ENCODE measurements at regions not wholly inside any gene's neighbourhood (a gene's known extent, or its start where the extent isn't known, plus 50 kb on each side); places are given as distances from the start of the nearest gene placed in this dataset.

DNA sequence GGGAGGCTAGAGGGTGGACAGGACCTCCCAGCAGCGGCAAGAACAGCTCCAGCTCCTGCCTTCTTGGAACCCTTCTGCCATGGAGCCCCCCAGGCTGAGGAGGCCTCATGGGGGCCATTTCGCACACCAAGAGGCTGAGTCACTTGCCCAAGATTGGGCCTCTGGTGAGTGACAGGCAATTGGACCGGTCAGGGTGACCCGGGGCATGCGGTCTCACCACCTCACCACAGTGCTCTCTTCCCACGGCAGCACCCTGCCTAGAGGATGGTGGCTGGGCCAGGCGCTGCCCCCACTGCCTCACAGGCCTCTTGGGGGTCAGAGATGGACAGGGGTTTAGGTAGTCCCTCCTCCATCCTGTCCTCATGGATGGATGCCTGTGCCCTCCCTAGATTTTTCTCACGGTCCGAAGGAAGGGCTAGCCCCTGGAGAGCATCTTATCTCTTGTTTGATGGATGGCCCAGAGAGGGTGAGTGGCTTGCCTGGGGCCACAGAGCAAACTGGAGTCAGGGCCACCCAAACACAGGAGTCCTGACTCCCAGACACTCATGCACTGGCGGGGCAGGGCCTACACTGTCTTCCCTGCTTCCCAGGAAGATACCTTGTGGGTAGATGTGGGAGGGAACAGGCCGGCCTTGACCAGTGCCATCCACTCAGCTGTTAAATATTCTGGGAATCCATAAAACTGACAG is 119.2 kb downstream of the INHBB start:
- Histone ChIP-seq H3K9me3 (ENCODE audit: control insufficient read depth, insufficient read depth, low read length) (no peaks in the 10 kb centered on the region), H3K27ac (ENCODE audit: low read depth, low read length) (no peak overlapping the region), H3K4me3 (ENCODE audit: low read depth, low read length) (no peak overlapping the region), H3K27me3 (ENCODE audit: control insufficient read depth, insufficient read depth, low read length) (peaks cover 4% of the 10 kb centered on the region)
- POLR2A ChIA-PET, result no interaction called here
- DNase-seq (ENCODE audit: low read depth, low spot score), result no peak
- CTCF ChIA-PET, result no interaction called here
- TF ChIP-seq, protein P1, sequence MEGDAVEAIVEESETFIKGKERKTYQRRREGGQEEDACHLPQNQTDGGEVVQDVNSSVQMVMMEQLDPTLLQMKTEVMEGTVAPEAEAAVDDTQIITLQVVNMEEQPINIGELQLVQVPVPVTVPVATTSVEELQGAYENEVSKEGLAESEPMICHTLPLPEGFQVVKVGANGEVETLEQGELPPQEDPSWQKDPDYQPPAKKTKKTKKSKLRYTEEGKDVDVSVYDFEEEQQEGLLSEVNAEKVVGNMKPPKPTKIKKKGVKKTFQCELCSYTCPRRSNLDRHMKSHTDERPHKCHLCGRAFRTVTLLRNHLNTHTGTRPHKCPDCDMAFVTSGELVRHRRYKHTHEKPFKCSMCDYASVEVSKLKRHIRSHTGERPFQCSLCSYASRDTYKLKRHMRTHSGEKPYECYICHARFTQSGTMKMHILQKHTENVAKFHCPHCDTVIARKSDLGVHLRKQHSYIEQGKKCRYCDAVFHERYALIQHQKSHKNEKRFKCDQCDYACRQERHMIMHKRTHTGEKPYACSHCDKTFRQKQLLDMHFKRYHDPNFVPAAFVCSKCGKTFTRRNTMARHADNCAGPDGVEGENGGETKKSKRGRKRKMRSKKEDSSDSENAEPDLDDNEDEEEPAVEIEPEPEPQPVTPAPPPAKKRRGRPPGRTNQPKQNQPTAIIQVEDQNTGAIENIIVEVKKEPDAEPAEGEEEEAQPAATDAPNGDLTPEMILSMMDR (IDR thresholded peaks at IDR 0.05; ENCODE audit: low read depth, low read length), result no peak

DNA sequence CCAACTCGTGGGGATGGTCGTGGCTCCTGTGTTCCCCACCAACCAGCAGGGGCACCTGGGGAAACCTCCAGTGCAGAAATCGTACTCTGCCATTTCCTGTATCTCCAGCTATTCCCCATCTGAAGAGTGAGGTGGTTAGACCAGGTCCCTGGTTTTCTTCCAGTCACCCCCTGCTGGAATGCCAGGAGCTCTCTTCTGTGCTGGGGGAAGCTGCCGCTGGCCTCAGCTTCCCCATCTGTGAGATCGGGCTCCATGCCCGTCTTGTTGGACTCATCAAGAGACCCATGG is 119.7 kb downstream of the INHBB start:
- H3K27me3 ChIP-seq (ENCODE audit: control insufficient read depth, insufficient read depth, low read length), result peaks cover 4% of the 10 kb centered on the region
- no peaks in the 10 kb centered on the region for H3K9me3 ChIP-seq (ENCODE audit: control insufficient read depth, insufficient read depth, low read length)
- ChIA-PET CTCF (interaction anchor here (1.4 kb wide), 1 partner anchor 215 kb away, joined by 5 read pairs; no protein-coding TSS in a partner anchor), POLR2A (no interaction called here)
- TF ChIP-seq, protein P1 (IDR thresholded peaks at IDR 0.05; ENCODE audit: low read depth, low read length), result no peak
- no peak overlapping the region for H3K27ac ChIP-seq (ENCODE audit: low read depth, low read length)
- DNase-seq (ENCODE audit: low read depth, low spot score), result no peak
- no peak overlapping the region for H3K4me3 ChIP-seq (ENCODE audit: low read depth, low read length)

DNA sequence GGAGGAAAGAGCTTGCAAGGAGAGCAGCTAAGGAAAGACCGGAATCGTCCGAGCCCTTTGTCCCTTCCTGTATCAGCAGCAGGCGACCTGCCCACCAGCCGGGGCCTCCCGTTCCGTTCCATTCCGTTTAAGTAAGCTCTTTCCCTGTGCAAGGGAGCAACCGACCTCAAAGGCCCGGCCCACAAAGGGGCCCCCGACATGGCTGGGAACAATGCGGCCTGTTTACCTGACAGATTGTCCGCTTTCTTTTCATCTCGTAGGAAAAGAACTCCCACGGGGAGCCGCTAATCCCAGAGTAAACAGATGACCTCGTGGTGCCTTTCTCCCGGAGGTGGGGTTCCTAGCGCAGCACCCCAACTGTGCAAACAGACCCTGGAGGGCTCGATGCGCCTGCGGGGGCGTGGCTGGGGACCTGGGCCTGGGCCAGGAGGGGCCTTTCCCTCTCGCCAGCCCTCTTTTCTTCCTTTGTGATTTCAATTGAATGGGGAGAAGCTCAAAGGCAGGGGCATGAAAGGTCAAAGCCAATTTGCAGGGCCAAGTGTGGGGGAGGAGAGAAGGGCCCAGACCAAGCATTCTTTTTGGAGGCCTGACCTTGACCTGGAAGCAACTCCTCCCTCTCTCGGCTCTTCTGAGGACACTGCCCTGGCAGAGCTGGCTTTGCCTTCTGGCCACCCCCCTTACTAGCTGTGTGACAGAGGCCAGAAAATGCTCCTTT is 120.2 kb downstream of the INHBB start:
- H3K27me3 ChIP-seq (ENCODE audit: control insufficient read depth, insufficient read depth, low read length), result peaks cover 4% of the 10 kb centered on the region
- TF ChIP-seq, protein P1 (IDR thresholded peaks at IDR 0.05; ENCODE audit: low read depth, low read length), result no peak
- no peak for DNase-seq (ENCODE audit: low read depth, low spot score)
- ChIA-PET POLR2A (no interaction called here), CTCF (interaction anchor here (1.4 kb wide), 1 partner anchor 214 kb away, joined by 5 read pairs; no protein-coding TSS in a partner anchor)
- H3K9me3 ChIP-seq (ENCODE audit: control insufficient read depth, insufficient read depth, low read length), result no peaks in the 10 kb centered on the region
- H3K4me3 ChIP-seq (ENCODE audit: low read depth, low read length), result no peak overlapping the region
- no peak overlapping the region for H3K27ac ChIP-seq (ENCODE audit: low read depth, low read length)

DNA sequence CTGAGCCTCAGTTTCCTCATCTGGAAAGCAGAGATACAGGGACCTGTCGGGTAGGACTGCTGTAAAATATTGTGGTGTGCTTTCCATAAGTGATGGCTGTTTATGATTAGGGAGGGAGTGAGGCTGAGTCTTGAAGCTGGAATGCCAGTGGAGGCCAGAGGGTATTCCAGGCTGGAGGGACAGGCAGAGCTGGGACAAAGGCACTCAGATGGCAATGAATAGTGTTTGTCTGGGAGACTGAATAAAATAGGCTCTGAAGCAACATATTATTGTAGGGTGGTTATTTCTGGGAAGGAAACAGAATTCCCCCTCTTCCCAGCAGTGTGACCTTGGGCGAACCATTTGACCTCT is 120.7 kb downstream of the INHBB start:
- no peak for DNase-seq (ENCODE audit: low read depth, low spot score)
- Histone ChIP-seq H3K27me3 (ENCODE audit: control insufficient read depth, insufficient read depth, low read length) (peaks cover 4% of the 10 kb centered on the region), H3K9me3 (ENCODE audit: control insufficient read depth, insufficient read depth, low read length) (peaks cover 5% of the 10 kb centered on the region; the same call in 1 of the 2 replicates), H3K4me3 (ENCODE audit: low read depth, low read length) (no peak overlapping the region), H3K27ac (ENCODE audit: low read depth, low read length) (no peak overlapping the region)
- ChIA-PET CTCF (interaction anchor here (1.4 kb wide), 1 partner anchor 214 kb away, joined by 5 read pairs; no protein-coding TSS in a partner anchor), POLR2A (no interaction called here)
- TF ChIP-seq, protein P1 (IDR thresholded peaks at IDR 0.05; ENCODE audit: low read depth, low read length), result no peak

DNA sequence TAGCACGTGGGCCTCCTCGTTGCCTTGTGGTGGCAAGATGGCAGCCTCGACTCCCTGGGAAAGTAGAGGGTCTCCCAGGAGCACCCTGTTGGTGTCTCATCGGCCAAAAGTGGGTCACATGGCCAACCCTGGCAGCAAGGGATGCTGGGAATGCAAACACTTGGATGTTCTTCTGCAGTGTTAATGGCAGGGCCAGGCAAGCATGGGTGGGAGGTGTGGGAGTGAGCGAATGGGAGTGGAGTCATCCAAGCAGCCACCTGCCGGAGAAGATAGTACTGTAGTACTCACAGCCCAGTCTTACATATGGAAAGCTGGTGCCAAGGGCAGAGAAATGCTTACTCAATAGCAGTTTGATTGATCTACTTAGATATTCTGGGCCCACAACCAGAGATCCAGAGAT is 122.2 kb downstream of the INHBB start:
- Histone ChIP-seq H3K9me3 (ENCODE audit: control insufficient read depth, insufficient read depth, low read length) (peaks cover 14% of the 10 kb centered on the region; the same call in 1 of the 2 replicates), H3K4me3 (ENCODE audit: low read depth, low read length) (no peak overlapping the region), H3K27ac (ENCODE audit: low read depth, low read length) (no peak overlapping the region), H3K27me3 (ENCODE audit: control insufficient read depth, insufficient read depth, low read length) (peaks cover 4% of the 10 kb centered on the region)
- no peak for DNase-seq (ENCODE audit: low read depth, low spot score)
- CTCF ChIA-PET, result interaction anchor here (1.3 kb wide), 1 partner anchor 207 kb away, joined by 4 read pairs; no protein-coding TSS in a partner anchor
- POLR2A ChIA-PET, result no interaction called here
- TF ChIP-seq, protein P1 (IDR thresholded peaks at IDR 0.05; ENCODE audit: low read depth, low read length), result no peak

All from AG04450 (cell line).